ENCODE measurements at regions not wholly inside any gene's neighbourhood (a gene's known extent, or its start where the extent isn't known, plus 50 kb on each side); places are given as distances from the start of the nearest gene placed in this dataset.
"Not testable (repeated sequence)": the region's sequence is repeated elsewhere in the genome, so short reads cannot be mapped to it uniquely, and the experiment has no call there.

DNA sequence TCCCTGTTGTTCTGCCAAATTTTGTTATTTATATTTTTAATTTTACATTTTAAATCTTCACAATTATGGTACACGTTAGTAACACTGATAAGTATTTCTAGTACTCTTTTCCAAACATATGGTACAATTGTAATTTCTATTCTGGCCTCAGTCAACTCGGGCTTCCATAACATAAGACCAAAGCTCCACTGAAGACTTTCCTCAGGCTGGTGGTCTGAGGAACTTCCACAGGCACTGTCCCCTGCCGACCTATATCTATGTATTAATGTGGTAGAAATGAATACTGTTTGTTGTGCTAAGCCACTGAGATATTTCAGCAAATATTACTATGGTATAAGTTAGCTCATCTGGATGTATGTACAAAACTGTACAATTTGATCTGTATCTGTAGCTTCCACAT, 407.6 kb upstream of the ZNF804A start:
- Histone ChIP-seq H3K36me3 (no peaks in the 10 kb centered on the region), H3K4me1 (no peaks in the 10 kb centered on the region), H3K9me3 (replicated peaks) (peaks cover 3% of the 10 kb centered on the region), H3K4me3 (no peak overlapping the region), H3K27ac (replicated peaks) (no peak overlapping the region), H3K27me3 (ENCODE audit: low read depth) (no peaks in the 10 kb centered on the region)
- intact Hi-C loops (cut with micrococcal nuclease) = no loop called here
- no peak for DNase-seq
- TF ChIP-seq CTCF (IDR thresholded peaks at IDR 0.05; ENCODE audit: borderline replicate concordance) = no peak

DNA sequence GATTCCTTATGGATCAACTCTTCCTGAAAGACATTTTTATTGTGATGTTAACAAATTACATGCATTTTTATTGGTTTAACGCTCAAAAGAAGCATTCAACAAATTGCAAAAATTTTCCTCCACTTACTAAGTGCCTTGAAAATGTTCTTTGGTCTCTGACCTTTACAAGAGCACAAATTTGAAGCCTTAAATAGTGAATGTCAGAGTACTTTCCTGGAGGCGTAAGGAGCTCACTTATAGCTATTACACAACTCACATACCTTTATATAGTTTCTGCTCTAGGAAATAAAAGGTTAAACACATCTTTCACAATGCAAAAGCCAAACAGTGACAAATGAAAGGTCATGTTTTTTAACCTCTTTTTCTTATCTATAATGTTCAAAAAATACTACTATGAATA, 405.7 kb upstream of the ZNF804A start:
- DNase-seq = no peak
- Histone ChIP-seq H3K27ac (replicated peaks) (no peak overlapping the region), H3K4me1 (no peaks in the 10 kb centered on the region), H3K27me3 (ENCODE audit: low read depth) (no peaks in the 10 kb centered on the region), H3K4me3 (no peak overlapping the region), H3K36me3 (no peaks in the 10 kb centered on the region), H3K9me3 (replicated peaks) (peaks cover 3% of the 10 kb centered on the region)
- intact Hi-C loops (cut with micrococcal nuclease) = no loop called here
- no peak for TF ChIP-seq CTCF (IDR thresholded peaks at IDR 0.05; ENCODE audit: borderline replicate concordance)

GRCh38 chr2:184197413-184197812, 400.9 kb upstream of the ZNF804A start:
- no peak for DNase-seq
- intact Hi-C loops (cut with micrococcal nuclease) = no loop called here
- no peak for TF ChIP-seq CTCF (IDR thresholded peaks at IDR 0.05; ENCODE audit: borderline replicate concordance)
- Histone ChIP-seq H3K27ac (replicated peaks) (no peak overlapping the region), H3K9me3 (replicated peaks) (no peaks in the 10 kb centered on the region), H3K4me1 (no peaks in the 10 kb centered on the region), H3K36me3 (no peaks in the 10 kb centered on the region), H3K4me3 (no peak overlapping the region), H3K27me3 (ENCODE audit: low read depth) (no peaks in the 10 kb centered on the region)

DNA sequence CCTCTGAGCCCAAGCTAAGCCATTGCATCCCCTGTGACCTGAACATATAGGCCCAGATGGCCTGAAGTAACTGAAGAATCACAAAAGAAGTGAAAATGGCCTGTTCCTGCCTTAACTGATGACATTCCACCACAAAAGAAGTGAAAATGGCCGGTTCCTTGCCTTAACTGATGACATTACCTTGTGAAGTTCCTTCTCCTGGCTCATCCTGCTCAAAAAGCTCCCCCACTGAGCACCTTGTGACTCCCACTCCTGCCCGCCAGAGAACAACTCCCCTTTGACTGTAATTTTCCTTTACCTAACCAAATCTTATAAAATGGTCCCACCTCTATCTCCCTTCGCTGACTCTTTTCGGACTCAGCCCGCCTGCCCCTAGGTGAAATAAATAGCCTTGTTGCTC, 399.5 kb upstream of the ZNF804A start:
- H3K36me3 ChIP-seq; H3K27me3 ChIP-seq (ENCODE audit: low read depth); H3K4me1 ChIP-seq; H3K4me3 ChIP-seq; intact Hi-C loops (cut with micrococcal nuclease); H3K9me3 ChIP-seq (replicated peaks); H3K27ac ChIP-seq (replicated peaks); DNase-seq: not testable (repeated sequence)

- intact Hi-C loops (cut with micrococcal nuclease) = no loop called here
- Histone ChIP-seq H3K27ac (replicated peaks) (no peak overlapping the region), H3K9me3 (replicated peaks) (no peaks in the 10 kb centered on the region), H3K4me1 (no peaks in the 10 kb centered on the region), H3K4me3 (no peak overlapping the region), H3K27me3 (ENCODE audit: low read depth) (no peaks in the 10 kb centered on the region), H3K36me3 (no peaks in the 10 kb centered on the region)
- no peak for DNase-seq
- no peak for TF ChIP-seq CTCF (IDR thresholded peaks at IDR 0.05; ENCODE audit: borderline replicate concordance)
Observed at GRCh38 chr2:184199274-184199673, 399.1 kb upstream of the ZNF804A start.

GRCh38 chr2:184201246-184201645, 397.1 kb upstream of the ZNF804A start:
- no peak for DNase-seq
- H3K4me3 ChIP-seq = no peak overlapping the region
- TF ChIP-seq CTCF (IDR thresholded peaks at IDR 0.05; ENCODE audit: borderline replicate concordance) = no peak
- H3K27me3 ChIP-seq (ENCODE audit: low read depth) = no peaks in the 10 kb centered on the region
- peaks cover under 1% of the 10 kb centered on the region for H3K9me3 ChIP-seq (replicated peaks)
- H3K36me3 ChIP-seq = no peaks in the 10 kb centered on the region
- H3K27ac ChIP-seq (replicated peaks) = no peak overlapping the region
- H3K4me1 ChIP-seq = no peaks in the 10 kb centered on the region
- intact Hi-C loops (cut with micrococcal nuclease) = no loop called here

Measured in left ventricle myocardium inferior (tissue), 1 donor.